Retina (tissue), 1 donor: ENCODE measurements at regions not wholly inside any gene's neighbourhood (a gene's known extent, or its start where the extent isn't known, plus 50 kb on each side); places are given as distances from the start of the nearest gene placed in this dataset.
"Not testable (repeated sequence)": the region's sequence is repeated elsewhere in the genome, so short reads cannot be mapped to it uniquely, and the experiment has no call there.

ENCODE experiments used
- DNase-seq: peaks from one replicate; pipeline ENCODE4 v3.0.0-alpha.2; 2016

- no peak for DNase-seq
Observed at GRCh38 chr7:54398863-54399262, 143.3 kb upstream of the VSTM2A start.

GRCh38 chr7:54409917-54410316, 132.3 kb upstream of the VSTM2A start:
- DNase-seq, result no peak

- DNase-seq, result no peak
Observed at GRCh38 chr7:54416678-54417077, 125.5 kb upstream of the VSTM2A start.

- DNase-seq, result no peak
Observed at GRCh38 chr7:54419209-54419608, 123.0 kb upstream of the VSTM2A start.

- no peak for DNase-seq
Observed at GRCh38 chr7:54426406-54426805, 115.8 kb upstream of the VSTM2A start.

- DNase-seq, result no peak
Observed at GRCh38 chr7:54429111-54429510, 113.1 kb upstream of the VSTM2A start.

- DNase-seq, result no peak
Observed at GRCh38 chr7:54439391-54439790, 102.8 kb upstream of the VSTM2A start.

GRCh38 chr7:54444046-54444686, 98.0 kb upstream of the VSTM2A start:
- DNase-seq, result not testable (repeated sequence)

GRCh38 chr7:54453168-54453567, 89.0 kb upstream of the VSTM2A start:
- DNase-seq, result not testable (repeated sequence)

GRCh38 chr7:54454700-54455099, 87.5 kb upstream of the VSTM2A start:
- not testable (repeated sequence) for DNase-seq

GRCh38 chr7:54465095-54465494, 77.1 kb upstream of the VSTM2A start:
- no peak for DNase-seq

- no peak for DNase-seq
Observed at GRCh38 chr7:54469740-54470139, 72.4 kb upstream of the VSTM2A start.

GRCh38 chr7:54476609-54477008, 65.6 kb upstream of the VSTM2A start:
- no peak for DNase-seq

- DNase-seq, result no peak
Observed at GRCh38 chr7:54477083-54477482, 65.1 kb upstream of the VSTM2A start.

- no peak for DNase-seq
Observed at GRCh38 chr7:54483523-54483922, 58.7 kb upstream of the VSTM2A start.

GRCh38 chr7:54485044-54485443, 57.1 kb upstream of the VSTM2A start:
- no peak for DNase-seq
